H1 (cell line): ENCODE measurements at regions not wholly inside any gene's neighbourhood (a gene's known extent, or its start where the extent isn't known, plus 50 kb on each side); places are given as distances from the start of the nearest gene placed in this dataset.
"Not testable (repeated sequence)": the region's sequence is repeated elsewhere in the genome, so short reads cannot be mapped to it uniquely, and the experiment has no call there.

Experiments used
- CTCF ChIA-PET: fragments of 300-600 bp; sonication (Branson Sonifier 250); formaldehyde crosslinking; loops from one replicate; lab custom pipeline; 2021; ENCODE audit not compliant: partially characterized antibody; lab: Charles Lee
- POLR2A ChIA-PET: fragments of 300-600 bp; sonication (Branson Sonifier 250); formaldehyde crosslinking; loops from one replicate; lab custom pipeline; 2021; ENCODE audit warnings: inconsistent platforms; ENCODE audit not compliant: partially characterized antibody; lab: Charles Lee
- DNase-seq, 2 experiments: peaks; one replicate each; pipeline versions ENCODE4 v3.0.0 to v3.0.0-alpha.2; 2010 to 2022; ENCODE audit warnings: low spot score in 2 of 2, low read depth in 1 of 2, mixed read lengths in 1 of 2
- FAIRE-seq: peaks from 2 replicates; lab custom pipeline; 2011; peaks lifted over from hg19 to GRCh38; lab: Jason Lieb, UNC
- H2AFZ ChIP-seq: 2 replicates; pipeline ENCODE4 v1.8.1; 2012; ENCODE audit warnings: low read length, inconsistent platforms
- H2AK5ac ChIP-seq: 2 replicates; pipeline ENCODE4 v1.6.1; 2013; ENCODE audit warnings: low read depth, low read length
- H2BK120ac ChIP-seq: replicated peaks from 2 replicates; pipeline ENCODE3; 2013; ENCODE audit warnings: low read depth, low read length, inconsistent platforms
- H2BK12ac ChIP-seq: 2 replicates; pipeline ENCODE4 v1.6.1; 2013; ENCODE audit warnings: low read depth, low read length
- H2BK15ac ChIP-seq: 2 replicates; pipeline ENCODE4 v1.6.1; 2013; ENCODE audit warnings: low read length
- H2BK20ac ChIP-seq: 2 replicates; pipeline ENCODE4 v1.6.1; 2013; ENCODE audit warnings: low read length
- H2BK5ac ChIP-seq: 2 replicates; pipeline ENCODE4 v1.6.1; 2013; ENCODE audit warnings: low read depth, low read length
- H3K14ac ChIP-seq: 2 replicates; pipeline ENCODE4 v1.6.1; 2013; ENCODE audit warnings: inconsistent platforms; ENCODE audit not compliant: insufficient read length
- H3K18ac ChIP-seq: 2 replicates; pipeline ENCODE4 v1.6.1; 2013; ENCODE audit warnings: low read length; ENCODE audit errors: extremely low read depth
- H3K23ac ChIP-seq: 2 replicates; pipeline ENCODE4 v1.6.1; 2013; ENCODE audit warnings: inconsistent platforms; ENCODE audit not compliant: insufficient read length
- H3K23me2 ChIP-seq: 2 replicates; pipeline ENCODE4 v1.6.1; 2013; ENCODE audit warnings: low read depth, low read length
- H3K27ac ChIP-seq: 2 replicates; pipeline ENCODE4 v1.6.1; 2011; ENCODE audit warnings: low read depth, low read length, inconsistent platforms
- H3K27me3 ChIP-seq, 4 experiments: replicated peaks in 1 of 4; 1 replicate in 1 of 4; 2 replicates in 3 of 4; pipeline versions ENCODE4 v1.6.1 to v1.8.1; 2011 to 2013; ENCODE audit warnings: low read length in 3 of 4, mild to moderate bottlenecking in 3 of 4, inconsistent platforms in 2 of 4, mixed read lengths in 2 of 4, moderate library complexity in 1 of 4; ENCODE audit not compliant: control insufficient read depth in 3 of 4, insufficient read depth in 3 of 4; ENCODE audit errors: extremely low read depth in 1 of 4
- H3K36me3 ChIP-seq, 4 experiments: 2 replicates each; pipeline versions ENCODE4 v1.6.1 to v1.8.1; 2011 to 2013; ENCODE audit warnings: mild to moderate bottlenecking in 4 of 4, low read length in 3 of 4, moderate library complexity in 2 of 4, control low read depth in 1 of 4, inconsistent platforms in 1 of 4; ENCODE audit not compliant: insufficient read depth in 4 of 4, control insufficient read depth in 2 of 4
- H3K4ac ChIP-seq: replicated peaks from 2 replicates; pipeline ENCODE3; 2013; ENCODE audit warnings: low read length, low read depth, mixed read lengths, inconsistent platforms; ENCODE audit not compliant: insufficient read length
- H3K4me1 ChIP-seq, 4 experiments: replicated peaks in 1 of 4; 1 replicate in 1 of 4; 2 replicates in 3 of 4; pipeline versions ENCODE4 v1.6.1 to v1.8.1; 2011 to 2013; ENCODE audit warnings: low read length in 3 of 4, inconsistent platforms in 2 of 4, mixed read lengths in 1 of 4; ENCODE audit not compliant: insufficient read depth in 4 of 4, control insufficient read depth in 3 of 4
- H3K4me2 ChIP-seq, 2 experiments: 2 replicates each; pipeline versions ENCODE4 v1.6.1 to v1.8.1; 2011 to 2013; ENCODE audit warnings: low read depth in 2 of 2, low read length in 2 of 2, control low read depth in 1 of 2, inconsistent platforms in 1 of 2, mild to moderate bottlenecking in 1 of 2; ENCODE audit not compliant: insufficient read depth in 1 of 2
- H3K4me3 ChIP-seq, 4 experiments: fragments of 200-600, 300-600 bp in 1 of 4; sonication (generic), shearing (Covaris generic), sonication (Bioruptor Twin) in 1 of 4; 2 replicates each; pipeline versions ENCODE4 v1.5.1 to v1.8.1; 2011 to 2016; ENCODE audit warnings: low read length in 4 of 4, low read depth in 3 of 4, control low read depth in 2 of 4, inconsistent platforms in 2 of 4, mild to moderate bottlenecking in 2 of 4, mixed read lengths in 1 of 4, moderate library complexity in 1 of 4; ENCODE audit not compliant: insufficient read depth in 2 of 4; ENCODE audit errors: extremely low read depth in 1 of 4
- H3K56ac ChIP-seq: replicated peaks from 2 replicates; pipeline ENCODE3; 2013; ENCODE audit warnings: low read depth, mild to moderate bottlenecking, mixed read lengths, low read length, inconsistent platforms; ENCODE audit not compliant: insufficient read length
- H3K79me1 ChIP-seq: 2 replicates; pipeline ENCODE4 v1.6.1; 2013; ENCODE audit warnings: low read depth, low read length, control low read depth
- H3K79me2 ChIP-seq, 2 experiments: 2 replicates each; pipeline versions ENCODE4 v1.6.1 to v1.8.1; 2012 to 2013; ENCODE audit warnings: low read length in 2 of 2, mild to moderate bottlenecking in 2 of 2, inconsistent platforms in 1 of 2; ENCODE audit not compliant: insufficient read depth in 2 of 2, control insufficient read depth in 1 of 2
- H3K9ac ChIP-seq, 4 experiments: replicated peaks in 1 of 4; 1 replicate in 1 of 4; 2 replicates in 3 of 4; pipeline versions ENCODE4 v1.6.1 to v1.8.1; 2011 to 2013; ENCODE audit warnings: low read depth in 3 of 4, low read length in 3 of 4, control low read depth in 2 of 4, mild to moderate bottlenecking in 2 of 4, moderate library complexity in 2 of 4, inconsistent platforms in 1 of 4; ENCODE audit errors: extremely low read depth in 1 of 4
- H3K9me3 ChIP-seq, 2 experiments: 2 replicates each; pipeline versions ENCODE4 v1.6.1 to v1.8.1; 2012 to 2013; ENCODE audit warnings: mild to moderate bottlenecking in 2 of 2, moderate library complexity in 2 of 2, control low read depth in 1 of 2, inconsistent platforms in 1 of 2, low read depth in 1 of 2, low read length in 1 of 2, mixed read lengths in 1 of 2; ENCODE audit not compliant: insufficient read depth in 2 of 2
- H4K20me1 ChIP-seq, 2 experiments: replicated peaks in 1 of 2; 2 replicates each; pipeline versions ENCODE3 to v1.8.1; 2011 to 2013; ENCODE audit warnings: inconsistent platforms in 2 of 2, low read length in 2 of 2, mild to moderate bottlenecking in 1 of 2; ENCODE audit not compliant: insufficient read depth in 2 of 2, control insufficient read depth in 1 of 2
- H4K5ac ChIP-seq: 2 replicates; pipeline ENCODE4 v1.6.1; 2013; ENCODE audit warnings: low read length, low read depth, mixed read lengths, inconsistent platforms; ENCODE audit not compliant: insufficient read length
- H4K8ac ChIP-seq: 2 replicates; pipeline ENCODE4 v1.8.0; 2013; ENCODE audit warnings: mild to moderate bottlenecking, moderate library complexity, low read length, inconsistent platforms; ENCODE audit not compliant: insufficient read depth; ENCODE audit errors: extremely low read depth
- H4K91ac ChIP-seq: replicated peaks from 2 replicates; pipeline ENCODE3; 2013; ENCODE audit warnings: low read length, mixed read lengths, inconsistent platforms; ENCODE audit not compliant: insufficient read length
- SAP30 ChIP-seq: fragments of 300-600 bp; sonication (generic); IDR thresholded peaks from 2 replicates; pipeline ENCODE4 v1.7.1; 2012; ENCODE audit warnings: low read length, moderate library complexity, mild to moderate bottlenecking, inconsistent platforms; ENCODE audit not compliant: insufficient read depth, insufficient replicate concordance
- WGBS, 2 experiments: shearing (Covaris generic) in 1 of 2; methylation state at CpG; one replicate each; pipeline versions ENCODE4 v1.1.6 to v1.1.7; 2013 to 2015; ENCODE audit warnings: low lambda C conversion rate in 2 of 2, mixed read lengths in 2 of 2, inconsistent platforms in 1 of 2, low coverage in 1 of 2, missing lambda C conversion rate in 1 of 2; ENCODE audit not compliant: insufficient replicate concordance in 2 of 2, insufficient coverage in 1 of 2, insufficient read length in 1 of 2; ENCODE audit errors: extremely low coverage in 1 of 2, missing lambda C conversion rate in 1 of 2; 5-methylcytosine and 5-hydroxymethylcytosine counted together

DNA sequence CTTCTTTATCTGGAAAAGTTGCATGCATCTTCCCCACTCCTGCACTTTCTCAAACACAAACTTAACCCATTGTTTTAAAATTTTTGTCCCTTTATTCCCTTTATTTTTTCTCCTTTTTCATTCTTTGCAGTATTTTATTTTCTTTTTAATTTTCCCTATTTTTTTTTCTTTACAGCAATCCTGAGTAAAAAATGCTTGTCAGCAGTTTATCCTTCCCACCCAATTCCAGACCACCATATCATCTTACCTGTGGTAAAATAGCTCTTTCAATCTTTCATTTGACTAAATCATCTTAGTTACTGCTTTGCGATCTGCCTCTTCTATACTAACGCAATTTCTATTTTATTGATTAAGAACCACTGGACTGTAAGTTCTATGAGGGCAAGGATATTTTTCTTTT, 450.5 kb downstream of the KLHL4 start:
- DNase-seq (no peak), FAIRE-seq (no peak)
- H3K9me3 ChIP-seq: no peaks in the 10 kb centered on the region
- no peaks in the 10 kb centered on the region for H3K4me1 ChIP-seq
- no peak overlapping the region for H3K18ac ChIP-seq
- no peaks in the 10 kb centered on the region for H3K36me3 ChIP-seq
- CTCF ChIA-PET: no interaction called here
- H3K27me3 ChIP-seq: no peaks in the 10 kb centered on the region
- H4K91ac ChIP-seq: no peak overlapping the region
- no peak overlapping the region for H2AFZ ChIP-seq
- H3K4me3 ChIP-seq: no peak overlapping the region
- H2BK20ac ChIP-seq: no peak overlapping the region
- no peak overlapping the region for H3K56ac ChIP-seq
- H4K5ac ChIP-seq: no peak overlapping the region
- no peak overlapping the region for H3K4ac ChIP-seq
- no peak overlapping the region for H2BK12ac ChIP-seq
- no peak overlapping the region for H2BK5ac ChIP-seq
- H2BK120ac ChIP-seq: no peak overlapping the region
- H3K27ac ChIP-seq: no peak overlapping the region
- H3K79me2 ChIP-seq: no peaks in the 10 kb centered on the region
- H4K20me1 ChIP-seq: no peaks in the 10 kb centered on the region
- no peak for TF ChIP-seq SAP30
- no peaks in the 10 kb centered on the region for H3K23me2 ChIP-seq
- no peak overlapping the region for H4K8ac ChIP-seq
- H2AK5ac ChIP-seq: no peak overlapping the region
- H3K4me2 ChIP-seq: no peak overlapping the region
- no peaks in the 10 kb centered on the region for H3K79me1 ChIP-seq
- H3K23ac ChIP-seq: no peak overlapping the region
- POLR2A ChIA-PET: no interaction called here
- no peak overlapping the region for H3K14ac ChIP-seq
- 93% methylated on average over 2 of the region's 2 CpGs; no CpG with 5 or more reads in 1 of the 2 experiments for WGBS, 2 experiments
- H2BK15ac ChIP-seq: no peak overlapping the region
- no peak overlapping the region for H3K9ac ChIP-seq

DNA sequence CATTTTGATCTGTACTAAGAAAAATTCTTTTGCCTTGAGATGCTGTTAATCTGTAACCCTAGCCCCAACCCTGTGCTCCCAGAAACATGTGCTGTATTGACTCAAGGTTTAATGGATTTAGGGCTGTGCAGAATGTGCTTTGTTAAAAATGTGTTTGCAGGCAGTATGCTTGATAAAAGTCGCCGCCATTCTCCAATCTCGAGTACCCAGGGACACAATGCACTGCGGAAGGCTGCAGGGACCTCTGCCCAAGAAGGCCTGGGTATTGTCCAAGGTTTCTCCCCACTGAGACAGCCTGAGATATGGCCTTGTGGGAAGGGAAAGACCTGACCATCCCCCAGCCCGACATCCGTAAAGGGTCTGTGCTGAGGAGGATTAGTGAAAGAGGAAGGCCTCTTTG, 454.5 kb downstream of the KLHL4 start:
- H3K4ac ChIP-seq, H2AFZ ChIP-seq, H3K4me2 ChIP-seq, H3K9me3 ChIP-seq, H2BK5ac ChIP-seq, DNase-seq, H2BK20ac ChIP-seq, H3K36me3 ChIP-seq, H3K23ac ChIP-seq, H4K91ac ChIP-seq, H3K79me2 ChIP-seq, POLR2A ChIA-PET, H3K79me1 ChIP-seq, H3K14ac ChIP-seq, H4K20me1 ChIP-seq, H2BK12ac ChIP-seq, H3K9ac ChIP-seq, H3K18ac ChIP-seq, H3K27me3 ChIP-seq, H2BK120ac ChIP-seq, H4K5ac ChIP-seq, CTCF ChIA-PET, H3K4me1 ChIP-seq, H4K8ac ChIP-seq, H3K23me2 ChIP-seq, H2BK15ac ChIP-seq, H2AK5ac ChIP-seq, H3K27ac ChIP-seq, H3K4me3 ChIP-seq, H3K56ac ChIP-seq: not testable (repeated sequence)
- WGBS, 2 experiments: 91% methylated on average over 4 of the region's 6 CpGs; no CpG with 5 or more reads in 1 of the 2 experiments
- peak; percentile 32 for FAIRE-seq
